Superior temporal gyrus (tissue), 1 donor: ENCODE measurements at regions not wholly inside any gene's neighbourhood (a gene's known extent, or its start where the extent isn't known, plus 50 kb on each side); places are given as distances from the start of the nearest gene placed in this dataset.

Experiments used
- DNase-seq: peaks from one replicate; pipeline ENCODE4 v3.0.0-alpha.2; 2016; ENCODE audit errors: extremely low spot score

DNA sequence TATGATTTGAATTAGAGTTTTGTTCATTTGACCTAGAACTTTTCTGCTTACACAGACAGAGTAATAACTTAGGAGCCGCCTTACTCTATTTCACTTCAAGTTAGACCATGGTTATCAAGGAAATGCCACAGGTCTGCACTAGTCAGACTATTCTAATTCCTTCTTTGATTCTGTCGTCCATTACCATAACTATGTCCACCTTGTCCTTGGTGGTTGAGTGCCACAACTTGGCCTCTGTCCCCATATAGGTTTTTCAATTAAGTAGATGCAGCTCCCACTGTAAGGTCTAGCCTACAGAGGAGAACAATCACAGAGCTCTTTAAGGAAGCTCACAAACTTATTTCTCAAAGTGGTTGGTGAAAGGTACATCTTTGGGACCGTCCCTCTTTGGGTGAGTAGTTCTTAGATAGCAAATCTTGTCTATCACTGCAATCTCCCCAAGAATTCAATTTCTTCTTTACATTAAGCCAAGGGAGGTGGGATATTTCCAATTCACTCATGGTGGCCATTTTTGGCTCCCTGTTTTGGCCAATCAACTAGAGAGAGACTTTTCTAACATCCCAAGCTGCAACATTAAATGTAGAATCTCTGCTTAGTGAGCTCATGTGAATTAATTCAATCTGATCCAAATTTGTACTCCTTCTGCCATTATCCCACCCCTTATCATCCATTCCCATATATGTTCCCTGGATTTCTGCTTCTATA, 434.6 kb downstream of the ADAMTS20 start:
- no peak for DNase-seq

DNA sequence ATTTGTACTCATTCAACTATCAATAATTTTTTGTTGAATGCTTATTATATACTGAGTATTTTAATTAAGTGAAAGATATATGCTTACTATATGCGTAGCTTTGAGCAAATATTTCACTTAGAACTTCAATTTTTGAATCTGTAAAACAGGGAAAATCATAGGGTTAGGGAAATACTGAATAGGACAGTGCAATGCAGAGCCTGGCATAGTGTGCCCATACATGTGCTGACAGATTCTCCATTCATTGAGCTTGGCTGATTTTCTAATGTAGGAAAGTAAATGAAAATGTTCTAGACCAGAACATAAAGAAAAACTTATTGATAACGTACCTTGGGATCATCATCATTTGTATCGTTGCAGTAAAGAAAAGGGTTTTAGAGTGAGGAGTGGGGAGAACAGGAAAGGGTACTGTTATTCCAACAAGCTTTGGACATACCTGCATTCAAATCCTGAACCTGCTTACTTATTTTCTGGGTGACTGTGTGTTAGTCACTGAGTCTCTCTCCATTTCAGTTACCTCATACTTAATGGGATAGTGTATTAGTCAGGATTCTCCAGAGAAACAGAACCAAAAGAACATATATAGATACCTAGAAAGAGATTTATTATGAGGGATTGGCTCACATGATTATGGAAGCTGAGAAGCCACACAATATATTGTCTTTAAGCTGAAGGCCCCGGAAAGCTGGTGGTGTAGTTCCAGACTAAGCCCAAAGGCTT, 436.4 kb downstream of the ADAMTS20 start:
- DNase-seq = no peak

DNA sequence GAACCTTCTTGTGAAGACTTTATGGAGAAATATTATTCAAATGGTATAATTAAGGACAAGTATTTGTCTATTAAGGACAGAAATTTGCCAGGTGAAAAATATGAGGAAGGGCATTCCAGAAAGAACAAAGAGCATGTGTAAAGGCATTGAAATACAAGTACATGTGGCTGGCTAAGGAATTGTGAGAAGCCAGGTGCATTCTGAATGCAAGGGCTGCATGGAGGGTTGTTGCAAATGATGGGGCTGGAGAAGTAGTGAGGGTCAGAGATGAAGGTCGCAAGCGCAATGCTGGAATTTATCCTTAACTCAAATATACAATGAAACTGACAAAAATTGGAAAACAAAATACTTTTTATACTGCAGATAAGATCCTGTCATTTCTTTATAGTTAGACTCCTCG, 437.7 kb downstream of the ADAMTS20 start:
- no peak for DNase-seq

DNA sequence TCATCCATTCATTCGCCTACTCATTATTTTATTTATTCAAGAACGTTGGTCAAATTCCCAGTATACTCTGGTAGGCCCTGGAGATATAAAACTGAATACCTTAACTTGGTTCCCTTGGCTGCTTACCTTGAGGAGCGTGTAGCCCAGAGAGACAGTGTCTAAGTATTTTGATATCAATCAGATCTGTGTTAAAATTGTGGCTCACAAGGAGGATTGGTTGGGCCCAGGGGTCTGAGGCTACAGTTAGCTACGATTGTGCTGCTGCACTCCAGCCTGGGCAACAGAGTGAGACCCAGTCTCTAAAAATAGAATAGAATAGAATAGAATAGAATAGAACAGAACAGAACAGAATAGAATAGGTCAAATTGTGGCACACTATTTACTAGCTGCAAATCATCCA, 438.4 kb downstream of the ADAMTS20 start:
- no peak for DNase-seq

DNA sequence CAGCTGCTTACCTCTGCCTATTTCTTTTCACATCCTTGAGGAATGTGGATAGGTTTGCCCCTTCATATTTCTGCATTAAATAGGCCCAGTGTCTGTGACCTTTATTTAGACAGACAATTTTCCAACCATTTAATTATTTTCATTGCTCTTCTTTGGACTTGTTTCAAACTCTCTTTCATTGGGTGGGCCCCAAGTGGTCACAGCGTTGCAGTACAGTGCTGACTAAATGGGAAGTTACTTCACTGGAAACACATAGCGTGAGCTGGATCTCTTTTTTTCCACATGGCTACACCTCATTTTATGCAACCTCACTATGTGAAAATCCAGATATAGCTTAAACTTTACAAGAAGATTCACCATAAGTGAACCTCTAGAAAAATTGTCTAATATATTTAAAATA, 438.9 kb downstream of the ADAMTS20 start:
- no peak for DNase-seq

DNA sequence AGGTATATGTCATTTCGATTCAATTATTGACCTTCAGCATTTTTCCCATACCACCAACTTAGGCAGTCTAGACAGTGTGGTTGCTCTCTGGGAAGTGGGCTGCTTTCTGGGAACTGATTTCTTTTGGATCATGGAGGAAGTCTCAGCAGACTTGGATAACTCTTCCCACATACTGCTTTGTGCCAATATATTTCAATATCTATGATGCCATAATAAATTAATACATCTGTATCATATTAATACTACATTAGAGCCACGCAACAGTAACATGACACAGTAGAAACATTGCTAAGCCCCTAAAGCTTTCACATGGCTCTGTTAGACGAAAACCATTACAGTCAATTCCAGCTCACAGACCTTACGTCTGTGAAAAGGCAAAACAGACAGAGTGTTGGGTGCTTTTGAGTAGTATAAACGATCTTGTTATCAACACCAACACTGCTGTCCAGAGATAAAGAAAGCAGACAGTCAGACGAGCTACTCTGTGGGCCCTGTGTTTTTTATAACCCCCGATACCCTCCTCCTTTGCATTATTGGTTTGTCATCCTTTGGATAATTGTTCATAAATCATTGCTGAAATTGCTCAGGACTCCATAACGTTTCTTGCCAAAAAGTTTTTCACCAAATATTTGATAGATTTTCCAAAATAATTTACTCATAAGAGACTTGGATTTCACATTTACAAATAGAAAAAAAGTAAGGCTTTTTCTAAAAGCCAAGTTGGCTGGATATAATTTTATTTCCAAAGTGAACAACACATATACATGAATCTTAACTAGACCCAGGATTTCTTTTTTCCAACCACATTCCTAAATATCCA, 439.7 kb downstream of the ADAMTS20 start:
- DNase-seq = no peak

DNA sequence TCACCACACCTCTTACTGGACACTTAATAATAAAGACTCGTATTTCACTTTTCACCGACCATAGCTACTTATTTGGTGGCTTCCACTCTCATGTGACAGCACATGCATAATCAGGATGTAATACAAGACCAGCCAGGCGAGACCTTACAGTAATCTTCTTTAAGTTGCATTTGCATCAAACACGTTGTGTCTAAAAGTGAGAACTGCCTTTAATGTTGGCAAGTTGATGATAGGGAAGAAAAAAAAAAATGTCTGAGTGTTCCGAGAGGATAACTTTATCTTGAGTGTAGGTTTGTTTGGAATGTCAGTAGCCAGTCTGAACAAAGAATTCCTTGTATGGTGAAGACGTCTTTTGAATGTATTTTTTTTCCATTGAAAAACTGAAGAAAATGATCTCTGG, 440.4 kb downstream of the ADAMTS20 start:
- no peak for DNase-seq

DNA sequence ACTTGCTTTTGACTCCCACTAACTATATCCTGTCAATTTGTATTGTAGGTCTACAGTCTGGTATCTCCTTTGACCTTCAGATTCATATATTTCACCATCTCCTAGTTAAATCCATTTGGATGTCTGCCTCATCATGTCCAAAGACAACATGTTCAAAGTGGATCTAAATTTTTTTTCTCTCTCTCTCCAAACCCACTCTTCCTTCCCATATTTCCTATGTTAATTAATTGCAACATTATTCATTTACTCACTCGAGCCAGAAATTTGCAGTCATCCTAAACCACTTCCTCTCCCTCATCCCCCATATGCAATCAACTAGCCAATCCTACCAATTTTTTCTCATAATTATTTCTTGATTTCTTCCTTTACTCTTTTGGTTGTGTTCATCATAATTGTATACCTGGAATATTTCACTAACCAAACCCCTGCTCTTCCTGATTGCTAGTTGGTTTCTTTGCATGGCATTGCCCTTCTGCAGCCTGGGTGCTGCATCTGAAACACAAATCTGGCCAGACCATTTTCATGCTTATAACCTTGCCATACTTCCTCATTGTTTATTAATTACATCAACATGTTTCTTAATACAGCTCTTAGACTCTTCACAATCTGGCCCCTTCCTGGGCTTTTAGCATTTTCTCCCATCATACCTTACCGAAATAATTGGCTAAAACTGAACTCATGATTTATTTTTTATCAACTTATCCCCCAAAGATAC, 442.2 kb downstream of the ADAMTS20 start:
- DNase-seq = no peak

DNA sequence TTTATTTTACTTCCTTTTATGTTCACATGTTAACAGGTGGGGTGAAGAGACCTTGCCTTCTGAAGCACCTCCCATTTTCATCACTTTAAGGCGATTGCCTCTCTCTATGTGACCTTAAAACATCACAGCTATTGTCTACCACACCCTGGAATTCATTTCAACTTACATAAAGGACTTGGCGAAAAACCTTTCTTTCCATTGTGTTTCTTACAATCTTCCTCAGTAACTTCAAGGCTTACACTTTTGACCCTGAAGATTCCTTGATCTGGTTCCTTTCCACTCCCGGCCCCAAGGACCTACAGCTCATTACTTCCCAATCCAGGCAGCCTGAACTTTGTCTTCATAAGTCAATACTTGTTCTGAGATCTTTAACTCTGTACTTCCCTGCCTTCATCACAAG, 443.3 kb downstream of the ADAMTS20 start:
- DNase-seq = no peak

DNA sequence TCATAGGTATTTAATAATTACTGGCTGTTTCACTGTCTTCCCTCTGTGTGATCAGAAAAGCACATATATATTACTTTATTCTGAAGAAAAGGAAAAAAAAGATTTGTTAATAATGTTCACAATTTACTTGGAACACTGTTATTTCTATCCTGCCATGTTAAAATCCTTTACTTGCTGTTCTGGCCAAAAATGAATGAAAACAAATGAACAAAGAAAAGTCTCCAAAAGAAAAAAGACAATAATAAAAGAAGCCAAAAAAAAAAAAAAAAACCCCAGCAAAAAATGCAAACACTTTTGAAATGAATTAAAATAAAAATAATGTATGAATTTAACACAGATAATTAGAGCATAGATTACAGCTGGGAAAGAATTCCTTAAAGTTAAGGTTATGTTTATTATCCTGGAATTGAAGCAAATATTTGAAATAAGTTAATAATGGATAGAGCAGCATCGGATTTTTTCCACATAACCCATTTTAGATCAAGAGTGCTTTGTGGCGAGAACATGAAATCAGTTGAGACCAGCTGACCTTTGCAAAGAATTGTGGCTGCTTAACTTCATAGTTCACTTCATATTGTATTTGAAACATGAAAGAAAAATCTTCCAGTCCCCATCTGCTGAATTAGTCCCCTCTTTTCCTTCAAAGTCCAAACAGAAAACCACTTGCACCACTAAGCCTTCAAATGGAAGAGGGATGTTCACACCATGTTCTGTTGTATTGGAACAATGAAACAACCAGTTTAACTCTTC, 444.8 kb downstream of the ADAMTS20 start:
- no peak for DNase-seq

DNA sequence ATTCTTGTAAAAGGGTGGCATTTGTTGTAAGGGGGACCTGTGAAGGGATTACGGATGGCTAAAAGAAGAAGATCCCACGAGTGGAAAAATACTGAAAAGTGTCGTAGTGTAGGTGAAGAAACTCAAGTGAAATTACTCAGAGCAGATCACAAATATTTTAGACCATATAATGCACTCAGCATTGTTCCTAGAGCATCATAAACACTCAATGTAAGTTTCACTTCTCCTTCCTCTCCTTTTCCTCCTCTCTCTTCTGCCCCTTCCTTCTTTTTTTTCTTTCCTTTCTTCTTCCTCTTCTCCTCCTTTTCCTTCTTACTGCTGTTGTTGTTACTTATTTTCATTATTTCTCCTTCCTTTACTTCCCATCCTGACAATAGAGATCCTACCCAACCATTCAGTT, 445.6 kb downstream of the ADAMTS20 start:
- no peak for DNase-seq

DNA sequence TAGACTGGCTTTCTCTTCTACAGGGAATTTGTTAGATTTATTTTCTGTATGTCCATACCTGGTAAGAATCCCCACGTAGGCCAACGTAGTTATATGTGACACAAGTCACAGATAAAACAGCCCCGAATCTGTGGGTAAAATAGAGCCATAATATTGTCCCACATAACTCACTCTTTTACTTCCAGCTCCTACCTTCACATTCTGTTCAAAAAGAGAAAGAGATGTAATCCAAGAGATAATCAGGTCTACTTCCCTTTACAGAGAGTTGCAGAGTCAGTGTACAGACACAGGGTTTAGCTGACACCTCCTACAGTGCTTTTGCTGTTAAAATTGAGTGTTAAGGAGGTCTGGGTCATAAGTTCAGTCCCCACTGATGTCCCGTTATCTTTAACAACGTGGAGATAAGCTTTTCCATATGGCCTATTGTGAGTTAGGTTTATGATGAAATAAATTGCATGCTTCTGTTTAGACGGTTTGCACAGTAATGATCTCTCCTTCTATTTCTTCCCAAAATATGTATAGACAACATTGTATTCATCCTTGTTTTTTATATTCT, 446.5 kb downstream of the ADAMTS20 start:
- no peak for DNase-seq

DNA sequence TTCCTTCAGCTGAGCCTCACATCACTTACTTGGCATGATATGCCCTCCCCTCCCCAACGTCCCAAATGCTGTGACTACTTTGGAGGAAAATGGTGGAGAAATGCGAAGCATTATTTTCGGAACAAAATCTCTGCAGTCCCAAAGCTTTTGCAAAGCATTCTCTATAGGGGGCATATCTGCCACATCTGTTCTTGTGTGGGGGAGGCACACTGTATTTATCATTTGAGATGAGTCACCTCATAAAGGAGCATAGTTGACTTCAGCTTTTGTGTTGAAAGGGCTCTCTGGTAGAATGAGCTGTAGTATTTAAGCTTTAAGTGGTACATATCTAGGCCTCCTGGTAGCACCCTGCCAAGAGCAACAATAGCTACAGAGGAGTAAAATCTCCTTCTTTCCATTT, 447.5 kb downstream of the ADAMTS20 start:
- no peak for DNase-seq

DNA sequence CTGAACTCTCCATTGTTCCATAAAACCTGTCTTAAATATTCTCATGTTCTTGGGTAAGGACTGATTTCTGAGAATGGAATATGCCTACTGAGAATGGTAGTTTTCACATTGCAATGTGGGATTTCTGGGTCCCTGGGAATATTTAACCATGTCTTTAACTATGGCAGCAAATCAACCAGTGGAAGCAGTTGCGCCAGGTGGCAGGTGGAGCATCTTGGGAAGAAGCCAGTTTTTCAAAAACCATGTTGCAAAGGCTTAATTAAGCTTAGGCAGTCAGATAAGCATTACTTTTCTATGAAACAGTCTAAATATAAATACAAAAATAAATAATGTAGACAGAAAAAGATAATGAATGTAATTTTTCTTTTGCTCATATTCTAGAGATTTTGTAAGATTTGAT, 448.1 kb downstream of the ADAMTS20 start:
- DNase-seq = no peak

DNA sequence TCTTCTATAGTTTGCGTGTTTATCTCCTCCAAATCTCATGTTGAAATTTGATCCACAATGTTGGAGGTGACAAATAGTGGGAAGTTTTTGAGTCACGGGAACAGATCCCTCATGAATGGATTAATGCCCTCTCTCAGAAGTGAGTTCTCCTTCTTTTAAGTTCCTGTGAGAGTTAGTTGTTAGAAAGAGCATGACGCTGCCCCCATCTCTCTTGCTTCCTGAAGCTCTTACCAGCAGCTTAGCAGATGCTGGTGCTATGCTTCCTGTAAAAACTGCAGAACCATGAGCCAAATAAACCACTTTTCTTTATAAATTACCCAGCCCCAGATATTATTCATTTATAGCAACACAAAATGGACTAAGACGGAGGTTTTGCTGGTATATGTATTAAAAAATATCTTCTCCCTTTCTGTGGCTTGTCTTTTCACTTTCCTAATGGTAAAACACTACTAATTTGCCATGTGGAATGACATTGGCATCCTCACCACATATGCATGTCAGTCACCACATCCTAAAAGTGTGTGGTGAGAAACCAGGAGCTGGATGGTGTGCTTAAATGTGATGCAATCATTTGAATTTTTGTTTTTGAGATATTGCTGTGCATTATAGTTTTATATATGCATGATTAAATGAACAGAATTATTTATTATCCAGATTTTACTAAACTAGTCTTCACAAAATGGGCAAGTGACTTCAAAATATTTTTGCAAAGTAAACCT, 449.3 kb downstream of the ADAMTS20 start:
- no peak for DNase-seq

DNA sequence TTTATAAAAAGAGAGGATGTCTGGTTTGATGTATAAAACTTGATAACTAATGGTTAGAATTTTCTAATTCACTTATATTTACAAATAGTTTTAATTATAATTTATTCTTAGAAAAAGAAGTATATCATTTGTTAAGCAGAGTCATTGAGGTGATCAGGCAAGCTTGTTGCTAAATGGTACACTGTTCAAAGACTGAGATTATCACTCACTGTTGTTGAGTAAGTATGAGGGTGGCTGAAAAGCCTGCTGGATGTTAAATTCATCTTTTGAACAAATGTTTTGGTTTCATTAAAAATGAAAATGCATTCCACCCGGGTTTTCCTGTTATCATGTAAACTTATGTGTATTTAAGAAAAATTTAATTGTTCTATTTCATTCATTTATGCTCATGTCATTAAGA, 451.8 kb downstream of the ADAMTS20 start:
- DNase-seq = no peak

DNA sequence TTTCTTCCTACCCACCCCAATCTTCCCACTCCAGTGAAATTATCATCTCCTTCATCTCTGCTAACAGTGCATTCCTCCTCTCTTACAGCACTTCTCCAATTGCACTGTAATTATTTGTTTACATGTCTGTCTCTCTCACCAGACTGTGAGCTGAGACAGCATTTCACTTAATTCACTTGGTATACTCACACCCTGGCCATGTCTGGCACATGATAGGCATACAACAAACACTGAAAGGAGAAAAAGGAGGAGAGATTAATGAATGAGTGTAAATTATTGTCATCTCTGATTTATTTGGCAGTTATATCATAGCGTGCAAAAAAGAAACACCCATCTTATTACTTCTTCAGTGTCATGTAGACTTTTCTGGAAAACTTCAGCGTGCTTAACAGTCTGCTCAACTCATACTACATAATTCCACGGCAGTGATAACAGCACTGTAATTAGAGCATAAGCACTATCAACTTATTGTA, 452.3 kb downstream of the ADAMTS20 start:
- DNase-seq = no peak

DNA sequence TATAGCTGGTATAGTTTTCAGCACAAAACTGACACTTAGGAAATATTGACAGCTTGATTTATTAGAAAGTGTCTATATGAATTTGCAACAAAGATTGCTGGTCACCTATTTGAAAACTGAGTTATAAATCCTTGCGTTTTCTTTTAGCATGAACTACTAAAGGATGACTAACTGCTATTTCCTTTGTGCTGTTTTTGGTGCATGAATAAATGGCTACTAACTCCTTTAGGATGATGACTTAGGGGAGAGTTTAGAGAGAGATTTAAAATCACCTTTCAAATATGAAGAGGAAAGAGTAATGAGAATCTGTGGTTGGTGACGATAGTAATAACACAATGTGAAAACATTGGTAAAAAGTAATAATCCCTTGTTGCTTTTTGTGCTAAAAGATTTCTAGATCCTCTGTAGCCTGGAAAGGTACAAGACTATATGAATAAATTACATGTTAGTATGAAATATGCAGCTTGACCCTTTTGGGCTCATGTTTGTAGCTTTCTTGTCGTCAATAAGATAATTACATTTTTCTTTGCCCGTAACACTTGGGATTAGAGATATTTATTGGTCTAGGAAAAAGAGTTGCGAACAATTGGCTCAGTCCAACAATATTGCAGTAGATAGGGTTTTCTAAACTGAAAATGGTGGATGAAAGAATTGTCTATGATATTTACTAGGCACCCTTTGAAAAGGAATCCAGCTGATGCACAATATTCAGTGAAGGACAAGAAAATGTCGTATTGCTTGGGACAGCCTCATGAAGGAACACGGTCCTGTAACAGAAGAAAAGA, 453.0 kb downstream of the ADAMTS20 start:
- DNase-seq = no peak

DNA sequence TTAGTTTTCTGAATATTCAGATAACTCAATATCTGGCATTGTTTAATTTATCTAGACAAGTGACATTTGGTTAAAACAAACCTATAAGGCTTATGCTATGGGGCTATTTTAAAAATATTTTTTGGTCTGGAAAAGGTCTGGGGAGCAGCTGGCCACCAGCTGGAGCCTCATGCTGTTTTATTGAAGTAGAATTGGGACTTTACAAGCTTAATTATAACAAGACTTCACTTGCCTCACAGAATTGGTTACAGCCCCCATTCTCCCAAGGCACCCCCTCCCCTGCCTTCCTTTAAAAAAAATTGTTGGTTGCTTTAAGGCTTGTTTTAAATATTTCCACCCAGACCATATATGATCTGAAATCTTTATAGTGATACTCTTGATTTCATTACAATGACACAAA, 453.9 kb downstream of the ADAMTS20 start:
- DNase-seq = no peak
